ENCODE measurements at regions not wholly inside any gene's neighbourhood (a gene's known extent, or its start where the extent isn't known, plus 50 kb on each side); places are given as distances from the start of the nearest gene placed in this dataset.
"Not testable (repeated sequence)": the region's sequence is repeated elsewhere in the genome, so short reads cannot be mapped to it uniquely, and the experiment has no call there.

- peaks cover 4% of the 10 kb centered on the region; the same call in 1 of the 2 replicates for H3K9me3 ChIP-seq (ENCODE audit: control insufficient read depth, insufficient read depth, low read length)
- no peaks in the 10 kb centered on the region for H3K27me3 ChIP-seq (ENCODE audit: control insufficient read depth, low read length)
- no peaks in the 10 kb centered on the region for H4K20me1 ChIP-seq (ENCODE audit: control insufficient read depth, insufficient read depth, low read depth, low read length)
- H3K4me3 ChIP-seq (ENCODE audit: low read length), result no peak overlapping the region
- no peaks in the 10 kb centered on the region for H3K4me1 ChIP-seq (ENCODE audit: control insufficient read depth, low read length)
- H3K36me3 ChIP-seq (ENCODE audit: control insufficient read depth, low read length), result no peaks in the 10 kb centered on the region
- H3K27ac ChIP-seq (ENCODE audit: low read depth, low read length), result no peak overlapping the region
- no peaks in the 10 kb centered on the region for H3K9me2 ChIP-seq (replicated peaks; ENCODE audit: control insufficient read depth, low read length)
- H3K4me2 ChIP-seq (ENCODE audit: low read length), result no peak overlapping the region
- TF ChIP-seq CTCF (IDR thresholded peaks at IDR 0.05; ENCODE audit: low read depth, low read length, poor library complexity, severe bottlenecking), result no peak
- TF ChIP-seq EZH2phosphoT487 (IDR thresholded peaks at IDR 0.05; ENCODE audit: borderline replicate concordance, low read length), result no peak
- H3K79me2 ChIP-seq (ENCODE audit: control insufficient read depth, low read length), result no peaks in the 10 kb centered on the region
- H3F3A ChIP-seq (ENCODE audit: control insufficient read depth, insufficient read depth), result no peaks in the 10 kb centered on the region
Observed at GRCh38 chr14:27327095-27327494, 729.3 kb upstream of the NOVA1 start.

- Histone ChIP-seq H3K27me3 (ENCODE audit: control insufficient read depth, low read length) (no peaks in the 10 kb centered on the region), H3K79me2 (ENCODE audit: control insufficient read depth, low read length) (no peaks in the 10 kb centered on the region), H3K9me3 (ENCODE audit: control insufficient read depth, insufficient read depth, low read length) (no peaks in the 10 kb centered on the region), H3K4me3 (ENCODE audit: low read length) (no peak overlapping the region), H4K20me1 (ENCODE audit: control insufficient read depth, insufficient read depth, low read depth, low read length) (no peaks in the 10 kb centered on the region), H3F3A (ENCODE audit: control insufficient read depth, insufficient read depth) (no peaks in the 10 kb centered on the region), H3K27ac (ENCODE audit: low read depth, low read length) (no peak overlapping the region), H3K9me2 (replicated peaks; ENCODE audit: control insufficient read depth, low read length) (no peaks in the 10 kb centered on the region), H3K4me1 (ENCODE audit: control insufficient read depth, low read length) (no peaks in the 10 kb centered on the region), H3K36me3 (ENCODE audit: control insufficient read depth, low read length) (no peaks in the 10 kb centered on the region), H3K4me2 (ENCODE audit: low read length) (no peak overlapping the region)
- TF ChIP-seq CTCF (IDR thresholded peaks at IDR 0.05; ENCODE audit: low read depth, low read length, poor library complexity, severe bottlenecking) (no peak), EZH2phosphoT487 (IDR thresholded peaks at IDR 0.05; ENCODE audit: borderline replicate concordance, low read length) (no peak)
Observed at GRCh38 chr14:27338012-27338411, 740.2 kb upstream of the NOVA1 start.

GRCh38 chr14:27363036-27363435, 765.2 kb upstream of the NOVA1 start:
- H3K4me2 ChIP-seq (ENCODE audit: low read length); H3K4me1 ChIP-seq (ENCODE audit: control insufficient read depth, low read length); H3K9me2 ChIP-seq (replicated peaks; ENCODE audit: control insufficient read depth, low read length); H4K20me1 ChIP-seq (ENCODE audit: control insufficient read depth, insufficient read depth, low read depth, low read length); H3F3A ChIP-seq (ENCODE audit: control insufficient read depth, insufficient read depth); H3K9me3 ChIP-seq (ENCODE audit: control insufficient read depth, insufficient read depth, low read length); H3K36me3 ChIP-seq (ENCODE audit: control insufficient read depth, low read length); H3K4me3 ChIP-seq (ENCODE audit: low read length); H3K27me3 ChIP-seq (ENCODE audit: control insufficient read depth, low read length); H3K27ac ChIP-seq (ENCODE audit: low read depth, low read length); H3K79me2 ChIP-seq (ENCODE audit: control insufficient read depth, low read length): not testable (repeated sequence)

GRCh38 chr14:27366596-27366995, 768.8 kb upstream of the NOVA1 start:
- no peaks in the 10 kb centered on the region for H3K27me3 ChIP-seq (ENCODE audit: control insufficient read depth, low read length)
- H3K4me1 ChIP-seq (ENCODE audit: control insufficient read depth, low read length), result no peaks in the 10 kb centered on the region
- H3K9me2 ChIP-seq (replicated peaks; ENCODE audit: control insufficient read depth, low read length), result no peaks in the 10 kb centered on the region
- no peaks in the 10 kb centered on the region for H4K20me1 ChIP-seq (ENCODE audit: control insufficient read depth, insufficient read depth, low read depth, low read length)
- no peaks in the 10 kb centered on the region for H3F3A ChIP-seq (ENCODE audit: control insufficient read depth, insufficient read depth)
- TF ChIP-seq CTCF (IDR thresholded peaks at IDR 0.05; ENCODE audit: low read depth, low read length, poor library complexity, severe bottlenecking) (no peak), EZH2phosphoT487 (IDR thresholded peaks at IDR 0.05; ENCODE audit: borderline replicate concordance, low read length) (no peak)
- no peak overlapping the region for H3K27ac ChIP-seq (ENCODE audit: low read depth, low read length)
- H3K4me3 ChIP-seq (ENCODE audit: low read length), result no peak overlapping the region
- H3K79me2 ChIP-seq (ENCODE audit: control insufficient read depth, low read length), result no peaks in the 10 kb centered on the region
- H3K4me2 ChIP-seq (ENCODE audit: low read length), result no peak overlapping the region
- H3K36me3 ChIP-seq (ENCODE audit: control insufficient read depth, low read length), result no peaks in the 10 kb centered on the region
- peaks cover 5% of the 10 kb centered on the region for H3K9me3 ChIP-seq (ENCODE audit: control insufficient read depth, insufficient read depth, low read length)

Data from DOHH2 (cell line).